Keratinocyte (primary cell): ENCODE measurements at regions not wholly inside any gene's neighbourhood (a gene's known extent, or its start where the extent isn't known, plus 50 kb on each side); places are given as distances from the start of the nearest gene placed in this dataset.

Experiments used
- DNase-seq: peaks from one replicate; pipeline ENCODE4 v3.0.0-alpha.2; 2011; ENCODE audit warnings: low read depth, missing footprints, low spot score
- FAIRE-seq: peaks from 2 replicates; lab custom pipeline; 2011; peaks lifted over from hg19 to GRCh38; lab: Jason Lieb, UNC
- H2AFZ ChIP-seq: 2 replicates; pipeline ENCODE4 v1.6.0; 2012; ENCODE audit warnings: low read length, control low read depth, inconsistent platforms; ENCODE audit not compliant: control insufficient read depth
- H3K27ac ChIP-seq: 2 replicates; pipeline ENCODE4 v1.5.1; 2011; ENCODE audit warnings: low read length; ENCODE audit not compliant: control insufficient read depth, insufficient read depth
- H3K27me3 ChIP-seq: 3 replicates; pipeline ENCODE4 v1.6.0; 2011; ENCODE audit warnings: low read length; ENCODE audit not compliant: control insufficient read depth, insufficient read depth; ENCODE audit errors: extremely low read depth
- H3K36me3 ChIP-seq, 2 experiments: 2 replicates in 1 of 2; 3 replicates in 1 of 2; pipeline ENCODE4 v1.5.1; 2011; ENCODE audit warnings: low read length in 2 of 2, mild to moderate bottlenecking in 1 of 2; ENCODE audit not compliant: control insufficient read depth in 2 of 2, insufficient read depth in 2 of 2; ENCODE audit errors: extremely low read depth in 1 of 2
- H3K4me1 ChIP-seq: 3 replicates; pipeline ENCODE4 v1.5.1; 2011; ENCODE audit warnings: low read length; ENCODE audit not compliant: control insufficient read depth, insufficient read depth; ENCODE audit errors: extremely low read depth
- H3K4me2 ChIP-seq: 3 replicates; pipeline ENCODE4 v1.6.0; 2011; ENCODE audit warnings: low read depth, low read length; ENCODE audit not compliant: control insufficient read depth, insufficient read depth; ENCODE audit errors: extremely low read depth
- H3K4me3 ChIP-seq, 3 experiments: fragments of 200-600 bp in 1 of 3; sonication (generic) in 1 of 3; 2 replicates in 2 of 3; 3 replicates in 1 of 3; pipeline ENCODE4 v1.5.1; 2011 to 2016; ENCODE audit warnings: low read length in 3 of 3, mild to moderate bottlenecking in 3 of 3, control low read depth in 2 of 3, inconsistent platforms in 1 of 3, low read depth in 1 of 3, mixed read lengths in 1 of 3, mixed run types in 1 of 3, moderate library complexity in 1 of 3; ENCODE audit not compliant: control insufficient read depth in 2 of 3, insufficient read depth in 2 of 3; ENCODE audit errors: extremely low read depth in 1 of 3
- H3K79me2 ChIP-seq: 2 replicates; pipeline ENCODE4 v1.6.0; 2012; ENCODE audit warnings: low read length; ENCODE audit not compliant: control insufficient read depth, insufficient read depth
- H3K9ac ChIP-seq: 3 replicates; pipeline ENCODE4 v1.6.0; 2011; ENCODE audit warnings: low read length; ENCODE audit not compliant: control insufficient read depth, insufficient read depth; ENCODE audit errors: extremely low read depth
- H3K9me1 ChIP-seq: 3 replicates; pipeline ENCODE4 v1.6.0; 2011; ENCODE audit warnings: low read length; ENCODE audit not compliant: control insufficient read depth, insufficient read depth; ENCODE audit errors: extremely low read depth
- H3K9me3 ChIP-seq: 2 replicates; pipeline ENCODE4 v1.5.1; 2012; ENCODE audit warnings: low read depth, low read length; ENCODE audit not compliant: control insufficient read depth
- H4K20me1 ChIP-seq: 3 replicates; pipeline ENCODE4 v1.6.0; 2011; ENCODE audit warnings: low read length; ENCODE audit not compliant: control insufficient read depth, insufficient read depth; ENCODE audit errors: extremely low read depth
- CTCF ChIP-seq, 3 experiments: IDR thresholded peaks in 1 of 3; conservative IDR thresholded peaks in 1 of 3; optimal IDR thresholded peaks in 1 of 3; 2 replicates in 2 of 3; 3 replicates in 1 of 3; pipeline versions ENCODE3 to v1.5.1; 2011; ENCODE audit warnings: low read length in 3 of 3, mild to moderate bottlenecking in 3 of 3, moderate library complexity in 2 of 3, control low read depth in 1 of 3, inconsistent platforms in 1 of 3; ENCODE audit not compliant: insufficient read depth in 2 of 3; ENCODE audit errors: extremely low read depth in 1 of 3
- EZH2 ChIP-seq: IDR thresholded peaks from one replicate; pipeline ENCODE4 v1.6.1; 2012; ENCODE audit warnings: inconsistent platforms, mild to moderate bottlenecking, low read length, moderate library complexity
- dilution Hi-C: fragments of 300-500 bp; cut with MboI; formaldehyde crosslinking; loops from one replicate; pipeline ENCODE4 v1.7.0; 2020; ENCODE audit warnings: low sequenced_read_pairs; ENCODE audit not compliant: extremely low pct_ligation_motif_present

- Histone ChIP-seq H3K4me3 (no peak overlapping the region), H3K4me2 (no peak overlapping the region), H3K27me3 (no peaks in the 10 kb centered on the region), H3K9me1 (no peaks in the 10 kb centered on the region), H3K79me2 (no peaks in the 10 kb centered on the region), H3K9ac (no peak overlapping the region), H4K20me1 (no peaks in the 10 kb centered on the region), H3K36me3 (no peaks in the 10 kb centered on the region), H3K9me3 (no peaks in the 10 kb centered on the region), H2AFZ (no peak overlapping the region), H3K4me1 (peaks cover 19% of the 10 kb centered on the region), H3K27ac (no peak overlapping the region)
- dilution Hi-C loops = no loop called here
- FAIRE-seq = no peak
- no peak for DNase-seq
- TF ChIP-seq EZH2 (no peak), CTCF (optimal IDR thresholded peaks at IDR 0.05 in 1 of 3, IDR thresholded peaks at IDR 0.05 in 1 of 3, conservative IDR thresholded peaks at IDR 0.05 in 1 of 3; ENCODE audit: extremely low read depth in 1 of 3, insufficient read depth in 2 of 3, low read length in 3 of 3) (peak in 2 of 3 experiments; percentile 11 to 18)
Observed at GRCh38 chr1:88009916-88010315, 674.2 kb upstream of the PKN2 start.

GRCh38 chr1:88013485-88013884 lies 670.6 kb upstream of the PKN2 start:
- no peaks in the 10 kb centered on the region for H3K9me1 ChIP-seq
- no peak overlapping the region for H3K4me2 ChIP-seq
- no peak overlapping the region for H2AFZ ChIP-seq
- H3K9me3 ChIP-seq = no peaks in the 10 kb centered on the region
- TF ChIP-seq EZH2 (no peak), CTCF (optimal IDR thresholded peaks at IDR 0.05 in 1 of 3, IDR thresholded peaks at IDR 0.05 in 1 of 3, conservative IDR thresholded peaks at IDR 0.05 in 1 of 3; ENCODE audit: extremely low read depth in 1 of 3, insufficient read depth in 2 of 3, low read length in 3 of 3) (no peak)
- peaks cover 19% of the 10 kb centered on the region for H3K4me1 ChIP-seq
- DNase-seq (no peak), FAIRE-seq (peak; percentile 32)
- no peaks in the 10 kb centered on the region for H3K27me3 ChIP-seq
- H3K36me3 ChIP-seq = no peaks in the 10 kb centered on the region
- H3K9ac ChIP-seq = no peak overlapping the region
- H3K79me2 ChIP-seq = no peaks in the 10 kb centered on the region
- H4K20me1 ChIP-seq = no peaks in the 10 kb centered on the region
- peak overlapping the region; percentile 19 for H3K27ac ChIP-seq
- no peak overlapping the region for H3K4me3 ChIP-seq
- dilution Hi-C loops = no loop called here
